HCT116 (cell line): ENCODE measurements at regions not wholly inside any gene's neighbourhood (a gene's known extent, or its start where the extent isn't known, plus 50 kb on each side); places are given as distances from the start of the nearest gene placed in this dataset.

Source experiments
- ATAC-seq: fragments of 200-7000 bp; cut with Tn5 transposase; 2 replicates; pipeline ENCODE4 v1.9.1; 2020; ENCODE audit warnings: mild to moderate bottlenecking, moderate library complexity
- BruUV-seq: library from RNA; stranded (reverse); fragments of 400-500 nt; replicated peaks from 2 replicates; lab custom pipeline; 2021; lab: Mats Ljungman, UMichigan
- CTCF ChIA-PET: fragments of 300-600 bp; sonication (Branson Sonifier 250); formaldehyde crosslinking; loops from one replicate; lab custom pipeline; 2021; ENCODE audit warnings: antibody characterized with exemption; lab: Charles Lee
- POLR2A ChIA-PET: fragments of 300-600, 350-600 bp; sonication (Branson Sonifier 250); formaldehyde crosslinking; loops from one replicate; lab custom pipeline; 2021; ENCODE audit warnings: antibody characterized with exemption; lab: Charles Lee
- RAD21 ChIA-PET, 2 experiments: fragments of 300-600 bp; sonication (Branson Sonifier 250); formaldehyde crosslinking; loops; one replicate each; lab custom pipeline; 2023; ENCODE audit warnings: low total read pairs in 2 of 2; ENCODE audit not compliant: uncharacterized antibody in 2 of 2, unreplicated experiment in 2 of 2, low non-redundant PET in 1 of 2; lab: Charles Lee
- DNase-seq: peaks from one replicate; pipeline ENCODE4 v3.0.0-alpha.2; 2010; ENCODE audit warnings: low read depth, low spot score
- H2AFZ ChIP-seq: fragments of 200-600 bp; shearing (Covaris generic), sonication (generic); 2 replicates; pipeline ENCODE4 v1.6.1; 2017; ENCODE audit warnings: low read depth, mixed run types, mixed read lengths, antibody characterized with exemption, low read length; ENCODE audit not compliant: poor library complexity, severe bottlenecking
- H3K27ac ChIP-seq: 2 replicates; pipeline ENCODE4 v1.5.1; 2012; ENCODE audit warnings: low read depth, low read length
- H3K27me3 ChIP-seq: fragments of 200-600 bp; sonication (generic); 2 replicates; pipeline ENCODE4 v1.6.1; 2016; ENCODE audit warnings: mixed run types, low read length, mixed read lengths; ENCODE audit not compliant: insufficient read depth
- H3K36me3 ChIP-seq, 2 experiments: fragments of 200-500 bp in 1 of 2; fragments of 200-600 bp in 1 of 2; sonication (Bioruptor generic) in 1 of 2; sonication (generic) in 1 of 2; 2 replicates each; pipeline versions ENCODE4 v1.5.1 to v1.6.1; 2014 to 2016; ENCODE audit warnings: low read length in 2 of 2, inconsistent platforms in 1 of 2, mixed read lengths in 1 of 2, mixed run types in 1 of 2; ENCODE audit not compliant: insufficient read depth in 2 of 2, control insufficient read depth in 1 of 2
- H3K4me1 ChIP-seq, 2 experiments: fragments of 200-600 bp in 1 of 2; sonication (generic) in 1 of 2; 2 replicates each; pipeline versions ENCODE4 v1.5.1 to v1.6.1; 2012 to 2017; ENCODE audit warnings: low read length in 2 of 2, inconsistent platforms in 1 of 2, mild to moderate bottlenecking in 1 of 2, mixed read lengths in 1 of 2, mixed run types in 1 of 2, moderate library complexity in 1 of 2; ENCODE audit not compliant: insufficient read depth in 2 of 2, control insufficient read depth in 1 of 2
- H3K4me2 ChIP-seq: fragments of 200-600 bp; sonication (generic); 2 replicates; pipeline ENCODE4 v1.6.1; 2017; ENCODE audit warnings: mixed run types, low read length, mixed read lengths
- H3K4me3 ChIP-seq, 2 experiments: fragments of 200-600 bp in 1 of 2; sonication (generic) in 1 of 2; replicated peaks in 1 of 2; 2 replicates each; pipeline ENCODE4 v1.5.1; 2011 to 2016; ENCODE audit warnings: low read length in 2 of 2, control low read depth in 1 of 2, low read depth in 1 of 2, mild to moderate bottlenecking in 1 of 2, mixed read lengths in 1 of 2, mixed run types in 1 of 2
- H3K79me2 ChIP-seq: fragments of 200-600 bp; sonication (generic); 2 replicates; pipeline ENCODE4 v1.6.1; 2017; ENCODE audit warnings: mild to moderate bottlenecking, mixed run types, low read length, moderate library complexity, mixed read lengths; ENCODE audit not compliant: insufficient read depth
- H3K9ac ChIP-seq: fragments of 200-600 bp; sonication (generic); 2 replicates; pipeline ENCODE4 v1.6.1; 2016; ENCODE audit warnings: low read length, mixed read lengths
- H3K9me2 ChIP-seq: fragments of 200-600 bp; sonication (generic), shearing (Covaris generic); 2 replicates; pipeline ENCODE4 v1.6.1; 2017; ENCODE audit warnings: mixed run types, mild to moderate bottlenecking, moderate library complexity; ENCODE audit not compliant: insufficient read depth
- H3K9me3 ChIP-seq, 2 experiments: fragments of 200-500 bp in 1 of 2; fragments of 200-600 bp in 1 of 2; sonication (Bioruptor generic) in 1 of 2; sonication (generic) in 1 of 2; 2 replicates each; pipeline ENCODE4 v1.6.1; 2014 to 2017; ENCODE audit warnings: low read length in 2 of 2, mixed read lengths in 2 of 2, inconsistent platforms in 1 of 2, low read depth in 1 of 2, mild to moderate bottlenecking in 1 of 2, mixed run types in 1 of 2, moderate library complexity in 1 of 2; ENCODE audit not compliant: control insufficient read depth in 1 of 2, insufficient read depth in 1 of 2
- H4K20me1 ChIP-seq: fragments of 200-600 bp; sonication (generic), shearing (Covaris generic); 2 replicates; pipeline ENCODE4 v1.6.1; 2017; ENCODE audit warnings: mixed run types, mild to moderate bottlenecking, moderate library complexity; ENCODE audit not compliant: insufficient read depth
- ATF3 ChIP-seq: IDR thresholded peaks from 2 replicates; pipeline ENCODE4 v1.6.1; 2012
- ELF1 ChIP-seq: IDR thresholded peaks from 2 replicates; pipeline ENCODE4 v1.6.1; 2012; ENCODE audit warnings: low read depth, borderline replicate concordance
- FOSL1 ChIP-seq: IDR thresholded peaks from 2 replicates; pipeline ENCODE4 v1.6.1; 2012; ENCODE audit warnings: low read depth
- MAX ChIP-seq: IDR thresholded peaks from 2 replicates; pipeline ENCODE4 v1.6.1; 2012
- POLR2A ChIP-seq: IDR thresholded peaks from 2 replicates; pipeline ENCODE4 v1.7.0; 2011; ENCODE audit warnings: borderline replicate concordance; ENCODE audit not compliant: insufficient read depth, insufficient read length; ENCODE audit errors: extremely low read depth
- RAD21 ChIP-seq: IDR thresholded peaks from 2 replicates; pipeline ENCODE4 v1.6.1; 2012; ENCODE audit warnings: low read depth, mild to moderate bottlenecking
- REST ChIP-seq: IDR thresholded peaks from 2 replicates; pipeline ENCODE4 v1.6.1; 2012; ENCODE audit warnings: low read depth
- SIN3A ChIP-seq: IDR thresholded peaks from 2 replicates; pipeline ENCODE4 v1.6.1; 2012; ENCODE audit warnings: low read depth
- ZBTB33 ChIP-seq: IDR thresholded peaks from 2 replicates; pipeline ENCODE4 v1.6.1; 2011; ENCODE audit warnings: mild to moderate bottlenecking, low read length, moderate library complexity; ENCODE audit not compliant: insufficient replicate concordance; ENCODE audit errors: extremely low read depth
- ZFX ChIP-seq: fragments of 450-650 bp; IDR thresholded peaks from 2 replicates; pipeline ENCODE4 v1.6.1; 2017
- ZNF274 ChIP-seq: fragments of 200-500 bp; sonication (Bioruptor generic); IDR thresholded peaks from 2 replicates; pipeline ENCODE4 v1.6.1; 2014; ENCODE audit warnings: mild to moderate bottlenecking, low read depth, low read length, inconsistent platforms
- intact Hi-C: fragments of 100-400 bp; cut with micrococcal nuclease; formaldehyde crosslinking; loops from 2 replicates; pipeline ENCODE4 v1.10.0; 2022

GRCh38 chr2:41881249-41881648 is 166.6 kb upstream of the PKDCC start:
- Histone ChIP-seq H3K4me2 (no peak overlapping the region), H3K9me2 (no peaks in the 10 kb centered on the region), H3K27ac (no peak overlapping the region), H2AFZ (no peak overlapping the region), H3K36me3 (no peaks in the 10 kb centered on the region), H3K4me1 (no peaks in the 10 kb centered on the region), H3K9ac (no peak overlapping the region), H4K20me1 (no peaks in the 10 kb centered on the region), H3K4me3 (no peak overlapping the region), H3K79me2 (no peaks in the 10 kb centered on the region), H3K9me3 (no peaks in the 10 kb centered on the region), H3K27me3 (0 out of 2 replicates have a peak, but pooled peaks cover 4% of the 10 kb centered on the region)
- TF ChIP-seq ZFX (no peak), REST (no peak), MAX (no peak), ATF3 (no peak), ZBTB33 (no peak), RAD21 (no peak), SIN3A (no peak), ELF1 (no peak), ZNF274 (no peak), FOSL1 (no peak), POLR2A (no peak)
- ATAC-seq, result no peak
- DNase-seq, result no peak
- ChIA-PET POLR2A (no interaction called here), CTCF (no interaction called here), RAD21 (no interaction called here)
- BruUV-seq, result no TSS peak
- intact Hi-C loops, result no loop called here
